Smooth muscle cell (in vitro differentiated cells): ENCODE measurements at regions not wholly inside any gene's neighbourhood (a gene's known extent, or its start where the extent isn't known, plus 50 kb on each side); places are given as distances from the start of the nearest gene placed in this dataset.

Source experiments
- DNase-seq: peaks from one replicate; lab custom pipeline; 2025; ENCODE audit not compliant: unreplicated experiment; lab: John Stamatoyannopoulos, UW
- H2AFZ ChIP-seq: fragments of 200-600 bp; sonication (generic); 2 replicates; pipeline ENCODE4 v1.6.0; 2016; ENCODE audit warnings: antibody characterized with exemption, low read depth, mild to moderate bottlenecking
- H3F3A ChIP-seq: fragments of 200-600 bp; sonication (generic); 2 replicates; pipeline ENCODE4 v1.6.0; 2017; ENCODE audit warnings: antibody characterized with exemption, low read depth
- H3K27ac ChIP-seq: fragments of 200-600 bp; sonication (generic); 2 replicates; pipeline ENCODE4 v1.5.1; 2016; ENCODE audit warnings: low read depth, mild to moderate bottlenecking
- H3K27me3 ChIP-seq: fragments of 200-600 bp; sonication (generic); 2 replicates; pipeline ENCODE4 v1.6.1; 2016; ENCODE audit warnings: low read depth, mild to moderate bottlenecking
- H3K36me3 ChIP-seq: fragments of 200-600 bp; sonication (generic); 2 replicates; pipeline ENCODE4 v1.5.1; 2016; ENCODE audit warnings: low read depth
- H3K4me1 ChIP-seq: fragments of 200-600 bp; sonication (generic); 2 replicates; pipeline ENCODE4 v1.5.1; 2016; ENCODE audit warnings: low read depth
- H3K4me2 ChIP-seq: fragments of 200-600 bp; sonication (generic); 2 replicates; pipeline ENCODE4 v1.6.0; 2016; ENCODE audit warnings: mild to moderate bottlenecking
- H3K4me3 ChIP-seq: fragments of 200-600 bp; sonication (generic); 2 replicates; pipeline ENCODE4 v1.5.1; 2016; ENCODE audit warnings: mild to moderate bottlenecking
- H3K79me2 ChIP-seq: fragments of 200-600 bp; sonication (generic); 2 replicates; pipeline ENCODE4 v1.6.0; 2016; ENCODE audit warnings: low read depth, mild to moderate bottlenecking
- H3K9ac ChIP-seq: fragments of 200-600 bp; sonication (generic); 2 replicates; pipeline ENCODE4 v1.6.0; 2016; ENCODE audit warnings: low read depth
- H3K9me3 ChIP-seq: fragments of 200-600 bp; sonication (generic); replicated peaks from 2 replicates; pipeline ENCODE4 v1.5.1; 2016; ENCODE audit warnings: low read depth
- H4K20me1 ChIP-seq: fragments of 200-600 bp; sonication (generic); 2 replicates; pipeline ENCODE4 v1.6.0; 2016; ENCODE audit warnings: low read depth
- WGBS: methylation state at CpG from one replicate; pipeline ENCODE4 v1.1.7; 2016; ENCODE audit warnings: low lambda C conversion rate; 5-methylcytosine and 5-hydroxymethylcytosine counted together
- TF ChIP-seq, protein P1 (sequence below): fragments of 200-600 bp; sonication (generic); IDR thresholded peaks from 2 replicates; pipeline ENCODE4 v1.5.1; 2017; ENCODE audit warnings: borderline replicate concordance, mild to moderate bottlenecking, antibody characterized with exemption; ENCODE audit not compliant: insufficient read depth, poor library complexity, severe bottlenecking

DNA sequence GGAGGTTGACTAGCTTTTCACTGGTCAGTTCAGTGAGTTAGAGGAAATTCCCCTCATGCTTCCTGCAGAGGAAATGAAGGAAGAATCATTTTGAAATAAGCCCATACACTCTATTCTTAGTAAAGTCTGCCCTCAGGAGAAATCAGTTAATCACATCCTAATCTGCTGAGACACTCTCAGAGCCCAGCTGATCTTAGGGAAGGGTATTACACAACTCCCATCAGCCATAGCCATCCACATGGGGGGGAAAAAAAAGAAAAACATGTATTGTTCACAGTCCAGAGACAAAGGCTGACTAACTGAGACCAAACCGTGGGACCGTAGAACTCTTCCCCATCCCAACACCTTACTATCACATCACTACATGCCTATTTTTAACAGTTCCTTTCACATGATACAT is 722.3 kb downstream of the CDH8 start:
- DNase-seq = no peak
- no peak overlapping the region for H3K4me2 ChIP-seq
- no peaks in the 10 kb centered on the region for H3K9me3 ChIP-seq
- no peaks in the 10 kb centered on the region for H3F3A ChIP-seq
- H2AFZ ChIP-seq = no peak overlapping the region
- no peak overlapping the region for H3K9ac ChIP-seq
- H3K36me3 ChIP-seq = no peaks in the 10 kb centered on the region
- 63% methylated on average over 2 of the region's 2 CpGs for WGBS
- no peaks in the 10 kb centered on the region for H4K20me1 ChIP-seq
- no peaks in the 10 kb centered on the region for H3K27me3 ChIP-seq
- H3K4me3 ChIP-seq = no peak overlapping the region
- TF ChIP-seq, protein P1, sequence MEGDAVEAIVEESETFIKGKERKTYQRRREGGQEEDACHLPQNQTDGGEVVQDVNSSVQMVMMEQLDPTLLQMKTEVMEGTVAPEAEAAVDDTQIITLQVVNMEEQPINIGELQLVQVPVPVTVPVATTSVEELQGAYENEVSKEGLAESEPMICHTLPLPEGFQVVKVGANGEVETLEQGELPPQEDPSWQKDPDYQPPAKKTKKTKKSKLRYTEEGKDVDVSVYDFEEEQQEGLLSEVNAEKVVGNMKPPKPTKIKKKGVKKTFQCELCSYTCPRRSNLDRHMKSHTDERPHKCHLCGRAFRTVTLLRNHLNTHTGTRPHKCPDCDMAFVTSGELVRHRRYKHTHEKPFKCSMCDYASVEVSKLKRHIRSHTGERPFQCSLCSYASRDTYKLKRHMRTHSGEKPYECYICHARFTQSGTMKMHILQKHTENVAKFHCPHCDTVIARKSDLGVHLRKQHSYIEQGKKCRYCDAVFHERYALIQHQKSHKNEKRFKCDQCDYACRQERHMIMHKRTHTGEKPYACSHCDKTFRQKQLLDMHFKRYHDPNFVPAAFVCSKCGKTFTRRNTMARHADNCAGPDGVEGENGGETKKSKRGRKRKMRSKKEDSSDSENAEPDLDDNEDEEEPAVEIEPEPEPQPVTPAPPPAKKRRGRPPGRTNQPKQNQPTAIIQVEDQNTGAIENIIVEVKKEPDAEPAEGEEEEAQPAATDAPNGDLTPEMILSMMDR = no peak
- H3K79me2 ChIP-seq = no peaks in the 10 kb centered on the region
- H3K27ac ChIP-seq = no peak overlapping the region
- H3K4me1 ChIP-seq = no peaks in the 10 kb centered on the region

DNA sequence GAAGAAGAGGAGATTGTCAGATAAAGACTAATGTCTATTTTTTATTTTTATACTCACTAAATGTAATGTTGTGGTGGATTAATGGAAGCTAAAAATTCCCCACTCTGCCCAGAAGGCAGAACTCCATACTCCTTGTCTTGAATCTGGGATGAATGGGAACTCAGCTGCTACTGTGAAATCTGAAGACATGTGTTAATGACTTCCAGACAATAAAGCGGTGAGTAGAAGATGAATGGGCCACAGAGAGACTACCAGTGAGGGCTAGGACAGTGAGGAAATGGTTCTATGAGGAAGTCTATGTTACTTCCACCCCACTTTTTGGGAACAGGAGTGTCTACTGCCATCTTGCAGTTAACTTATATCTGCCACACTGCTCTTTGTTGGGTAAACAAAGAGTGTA is 726.9 kb downstream of the CDH8 start:
- H3K27me3 ChIP-seq = no peaks in the 10 kb centered on the region
- H3K9ac ChIP-seq = no peak overlapping the region
- H3K79me2 ChIP-seq = no peaks in the 10 kb centered on the region
- H3K4me2 ChIP-seq = no peak overlapping the region
- no peaks in the 10 kb centered on the region for H4K20me1 ChIP-seq
- H3K36me3 ChIP-seq = no peaks in the 10 kb centered on the region
- H3K4me1 ChIP-seq = no peaks in the 10 kb centered on the region
- no peak overlapping the region for H2AFZ ChIP-seq
- no peak overlapping the region for H3K27ac ChIP-seq
- no peaks in the 10 kb centered on the region for H3K9me3 ChIP-seq
- no peaks in the 10 kb centered on the region for H3F3A ChIP-seq
- no peak for DNase-seq
- no peak overlapping the region for H3K4me3 ChIP-seq
- 78% methylated on average over 1 of the region's 1 CpG for WGBS
- TF ChIP-seq, protein P1 = no peak

DNA sequence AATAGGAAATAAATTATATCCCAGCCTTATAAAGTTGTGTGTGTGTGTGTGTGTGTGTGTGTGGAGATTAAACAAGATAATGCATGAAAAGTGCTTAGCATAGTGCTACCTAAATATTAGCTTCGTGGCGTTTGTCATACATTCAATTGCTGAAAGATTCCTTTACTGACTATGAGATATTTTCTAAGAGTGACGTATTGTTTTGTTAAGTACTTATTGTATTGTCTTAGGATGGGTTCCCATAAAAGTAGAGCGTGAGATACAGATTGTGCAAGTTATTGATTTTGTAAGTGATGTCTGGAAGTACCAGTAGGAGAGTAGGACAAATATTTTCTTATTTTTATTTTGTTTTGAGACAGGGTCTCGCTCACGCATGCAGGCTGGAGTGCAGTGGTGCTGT is 730.0 kb downstream of the CDH8 start:
- no peak overlapping the region for H3K27ac ChIP-seq
- no peak overlapping the region for H3K4me3 ChIP-seq
- H3K79me2 ChIP-seq = no peaks in the 10 kb centered on the region
- TF ChIP-seq, protein P1 = no peak
- no peak for DNase-seq
- WGBS = 91% methylated on average over 6 of the region's 6 CpGs
- no peak overlapping the region for H2AFZ ChIP-seq
- no peak overlapping the region for H3K9ac ChIP-seq
- no peaks in the 10 kb centered on the region for H3K36me3 ChIP-seq
- no peaks in the 10 kb centered on the region for H3K9me3 ChIP-seq
- no peaks in the 10 kb centered on the region for H4K20me1 ChIP-seq
- no peaks in the 10 kb centered on the region for H3F3A ChIP-seq
- no peaks in the 10 kb centered on the region for H3K27me3 ChIP-seq
- H3K4me2 ChIP-seq = no peak overlapping the region
- no peaks in the 10 kb centered on the region for H3K4me1 ChIP-seq

DNA sequence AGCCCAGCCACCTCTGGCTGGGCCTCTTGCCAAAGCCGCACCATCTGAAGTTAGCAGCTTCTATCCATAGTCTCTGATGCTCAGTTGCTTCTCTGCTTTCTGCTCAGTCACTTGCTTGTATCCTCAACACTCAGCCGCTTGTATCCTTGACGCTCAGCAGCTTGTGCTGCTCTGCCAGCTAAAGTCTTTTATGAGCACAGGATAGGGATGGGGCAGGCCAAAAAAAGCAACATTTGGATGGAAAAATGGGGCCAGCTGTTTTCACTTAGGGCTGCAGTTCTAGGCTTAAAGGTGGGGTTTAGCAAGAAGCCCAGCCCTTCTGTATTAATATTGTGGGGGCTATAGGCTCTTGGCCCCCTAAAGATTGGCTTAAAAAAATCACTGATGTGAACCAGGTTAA is 739.4 kb downstream of the CDH8 start:
- no peaks in the 10 kb centered on the region for H3K79me2 ChIP-seq
- H3K9me3 ChIP-seq = no peaks in the 10 kb centered on the region
- no peaks in the 10 kb centered on the region for H3K36me3 ChIP-seq
- no peak for DNase-seq
- H3K4me1 ChIP-seq = no peaks in the 10 kb centered on the region
- H3F3A ChIP-seq = no peaks in the 10 kb centered on the region
- H3K4me2 ChIP-seq = no peak overlapping the region
- no peaks in the 10 kb centered on the region for H3K27me3 ChIP-seq
- no peak overlapping the region for H3K4me3 ChIP-seq
- H3K27ac ChIP-seq = no peak overlapping the region
- no peak overlapping the region for H3K9ac ChIP-seq
- WGBS = 67% methylated on average over 3 of the region's 3 CpGs
- TF ChIP-seq, protein P1 = no peak
- H4K20me1 ChIP-seq = no peaks in the 10 kb centered on the region
- no peak overlapping the region for H2AFZ ChIP-seq
